ENCODE measurements at regions not wholly inside any gene's neighbourhood (a gene's known extent, or its start where the extent isn't known, plus 50 kb on each side); places are given as distances from the start of the nearest gene placed in this dataset.

DNA sequence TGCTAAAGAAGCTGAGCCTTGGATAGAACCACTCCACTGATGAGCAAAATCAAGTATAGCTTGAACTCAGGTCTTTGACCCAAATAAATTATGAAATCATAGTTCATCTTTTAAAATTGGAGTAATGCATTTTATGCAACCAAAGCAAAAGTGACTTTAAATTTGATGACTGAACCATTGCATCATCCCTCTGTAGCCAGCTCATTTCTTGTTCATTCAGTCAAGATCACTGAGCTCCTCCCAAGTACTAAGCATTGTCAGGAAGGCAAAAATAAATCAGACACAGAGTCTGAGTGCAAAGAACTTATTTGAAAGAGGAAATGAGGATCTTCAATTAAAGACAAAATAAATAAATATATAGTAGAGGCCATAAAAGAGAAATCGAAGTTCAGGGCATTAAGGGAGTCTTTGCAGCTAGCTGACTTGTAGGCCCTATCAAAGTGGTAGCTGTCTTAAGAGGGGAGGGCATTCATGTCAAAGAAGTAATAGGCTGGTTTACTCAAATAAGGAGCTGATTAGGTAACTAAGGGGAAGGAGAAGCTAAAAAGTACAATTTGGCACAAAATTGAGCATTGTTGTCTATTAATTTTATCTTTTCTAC, 411.8 kb downstream of the MTX2 start:
- no peak for DNase-seq (ENCODE audit: low read depth)

GRCh38 chr2:176681584-176682115, 412.4 kb downstream of the MTX2 start:
- DNase-seq (ENCODE audit: low read depth) = no peak

GRCh38 chr2:176682278-176682677, 413.0 kb downstream of the MTX2 start:
- DNase-seq (ENCODE audit: low read depth) = no peak

GRCh38 chr2:176683618-176684111, 414.4 kb downstream of the MTX2 start:
- no peak for DNase-seq (ENCODE audit: low read depth)

DNA sequence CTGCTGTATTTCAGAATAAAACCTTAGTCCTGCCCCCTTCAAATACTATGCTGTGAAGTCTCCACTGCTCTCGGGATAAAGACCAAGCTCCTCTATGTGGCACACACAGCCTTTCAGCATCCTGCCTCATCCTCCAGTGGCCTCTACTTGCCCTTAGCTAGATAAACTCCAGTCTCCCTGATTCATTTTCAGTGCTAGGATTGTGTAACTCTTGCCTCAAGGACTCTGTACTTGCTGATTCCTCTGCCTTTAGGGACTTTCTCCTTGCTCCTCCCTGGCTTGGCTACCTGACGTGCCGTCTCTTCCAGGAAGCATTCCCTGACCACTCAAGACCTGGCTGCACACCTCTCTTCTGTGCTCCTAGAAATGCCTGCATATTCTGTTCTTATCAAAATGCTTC, 416.7 kb downstream of the MTX2 start:
- no peak for DNase-seq (ENCODE audit: low read depth)

- no peak for DNase-seq (ENCODE audit: low read depth)
Observed at GRCh38 chr2:176686328-176686727, 417.1 kb downstream of the MTX2 start.

GRCh38 chr2:176687342-176687741, 418.1 kb downstream of the MTX2 start:
- DNase-seq (ENCODE audit: low read depth) = no peak

DNA sequence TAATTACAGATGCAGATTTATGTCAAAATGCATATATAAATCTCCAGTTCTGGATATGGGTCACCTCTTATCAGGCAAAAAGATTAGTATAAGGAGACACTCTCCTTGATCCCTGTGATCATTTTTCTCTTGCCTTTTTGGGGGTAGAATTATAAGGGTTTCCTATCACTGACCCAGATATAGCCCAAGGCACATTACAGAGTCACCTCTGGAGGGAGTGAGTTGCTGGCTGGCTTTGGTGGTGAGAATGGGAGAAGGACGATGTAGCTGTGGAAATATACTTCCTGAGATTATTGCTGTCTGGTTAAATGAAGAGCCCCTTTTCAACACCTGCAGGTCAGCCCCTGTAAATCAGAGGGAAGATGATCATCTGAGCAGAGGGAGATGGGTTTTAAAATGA, 418.7 kb downstream of the MTX2 start:
- no peak for DNase-seq (ENCODE audit: low read depth)

DNA sequence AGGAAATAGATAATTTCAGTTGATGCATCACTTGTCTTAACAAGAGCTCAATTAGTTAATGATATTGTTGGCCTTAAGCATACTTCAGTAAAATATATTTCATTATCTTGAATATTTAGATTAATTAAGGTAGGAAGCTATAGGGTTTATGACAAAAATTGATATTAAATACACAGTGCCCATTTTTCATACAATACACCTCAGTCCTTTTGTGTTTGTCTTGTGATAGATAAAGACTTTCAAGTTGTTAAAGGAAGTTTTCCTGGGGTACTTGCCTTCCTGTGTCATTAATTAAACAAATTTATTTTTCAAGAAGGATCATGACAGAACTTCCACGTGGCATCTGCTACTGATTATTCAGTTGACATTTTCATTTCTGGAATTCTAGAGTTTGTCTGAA, 420.5 kb downstream of the MTX2 start:
- DNase-seq (ENCODE audit: low read depth) = no peak

DNA sequence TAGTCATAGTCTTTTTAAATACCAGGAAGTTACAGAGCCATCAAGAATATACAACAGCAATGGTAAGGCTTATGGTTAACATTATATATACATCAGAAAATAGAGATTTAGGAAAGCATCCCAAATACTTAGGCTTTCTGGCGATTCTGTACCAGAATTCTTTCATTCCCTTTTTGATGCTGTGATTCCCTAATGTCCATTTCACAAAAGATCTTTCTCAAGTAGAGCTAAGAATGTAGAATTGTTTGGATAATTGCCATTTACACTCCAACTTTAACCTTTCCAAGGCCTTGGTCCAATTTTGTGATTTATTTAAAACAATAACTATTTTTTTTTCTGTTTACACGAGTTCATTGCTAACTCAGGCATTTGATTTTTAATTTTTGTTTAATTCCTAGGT, 422.2 kb downstream of the MTX2 start:
- no peak for DNase-seq (ENCODE audit: low read depth)

DNA sequence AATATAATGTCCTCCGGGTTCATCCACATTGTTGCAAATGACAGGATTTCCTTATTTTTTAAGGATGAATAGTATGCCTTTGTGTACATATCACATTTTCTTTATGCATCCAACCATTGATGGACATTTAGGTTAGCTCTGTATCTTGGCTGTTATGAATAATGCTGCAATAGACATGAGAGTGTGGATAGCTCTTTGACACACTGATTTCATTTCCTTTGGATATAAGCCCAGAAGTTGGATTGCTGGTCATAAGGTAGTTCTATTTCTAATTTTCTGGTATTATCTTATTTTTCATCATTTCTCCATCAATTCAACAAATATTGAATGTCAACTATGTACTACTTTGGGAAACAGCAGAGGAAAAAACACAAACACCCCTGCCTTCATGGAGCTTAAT, 423.3 kb downstream of the MTX2 start:
- no peak for DNase-seq (ENCODE audit: low read depth)

- no peak for DNase-seq (ENCODE audit: low read depth)
Observed at GRCh38 chr2:176699098-176699497, 429.9 kb downstream of the MTX2 start.

- no peak for DNase-seq (ENCODE audit: low read depth)
Observed at GRCh38 chr2:176699644-176700043, 430.4 kb downstream of the MTX2 start.

DNA sequence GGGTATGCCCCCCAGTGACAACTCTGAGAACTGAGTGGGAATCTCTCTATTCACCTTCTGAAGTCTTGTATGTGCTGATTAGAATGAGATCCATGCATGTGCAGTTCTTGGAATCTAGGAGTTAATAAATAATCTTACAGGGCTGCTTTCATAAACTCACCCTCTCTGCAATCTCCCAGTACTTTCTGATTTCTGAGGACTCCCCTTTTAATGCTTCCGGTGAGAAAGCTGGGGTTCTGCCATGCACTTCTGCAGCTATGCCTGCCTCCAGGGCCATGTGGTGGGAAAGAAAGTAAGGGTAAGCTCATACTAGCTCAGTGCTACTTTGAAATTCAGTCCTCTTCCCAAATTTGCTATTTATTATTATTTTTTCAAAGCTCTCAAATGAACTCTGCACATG, 432.9 kb downstream of the MTX2 start:
- no peak for DNase-seq (ENCODE audit: low read depth)

GRCh38 chr2:176704282-176704858, 435.1 kb downstream of the MTX2 start:
- no peak for DNase-seq (ENCODE audit: low read depth)

- DNase-seq (ENCODE audit: low read depth) = no peak
Observed at GRCh38 chr2:176709149-176709951, 440.1 kb downstream of the MTX2 start.

DNA sequence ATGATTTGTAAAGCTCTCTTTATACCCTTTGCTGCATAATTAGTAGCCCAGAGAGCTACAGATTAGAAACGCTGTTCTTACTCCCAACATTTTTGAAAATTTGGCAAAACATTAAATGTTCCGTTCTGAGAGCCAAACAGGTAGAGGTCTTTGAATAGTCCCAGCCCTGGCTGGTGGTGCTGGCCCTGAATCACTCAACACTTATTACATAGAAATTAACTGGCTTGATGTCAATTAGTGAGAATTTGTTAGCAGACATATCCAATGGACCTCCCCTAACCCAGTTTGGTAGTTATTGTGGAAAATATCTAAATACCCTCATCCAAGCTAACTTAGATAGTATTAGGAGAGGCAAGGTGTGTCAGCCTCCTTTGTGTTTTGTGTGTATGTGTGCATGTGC, 440.7 kb downstream of the MTX2 start:
- no peak for DNase-seq (ENCODE audit: low read depth)

DNA sequence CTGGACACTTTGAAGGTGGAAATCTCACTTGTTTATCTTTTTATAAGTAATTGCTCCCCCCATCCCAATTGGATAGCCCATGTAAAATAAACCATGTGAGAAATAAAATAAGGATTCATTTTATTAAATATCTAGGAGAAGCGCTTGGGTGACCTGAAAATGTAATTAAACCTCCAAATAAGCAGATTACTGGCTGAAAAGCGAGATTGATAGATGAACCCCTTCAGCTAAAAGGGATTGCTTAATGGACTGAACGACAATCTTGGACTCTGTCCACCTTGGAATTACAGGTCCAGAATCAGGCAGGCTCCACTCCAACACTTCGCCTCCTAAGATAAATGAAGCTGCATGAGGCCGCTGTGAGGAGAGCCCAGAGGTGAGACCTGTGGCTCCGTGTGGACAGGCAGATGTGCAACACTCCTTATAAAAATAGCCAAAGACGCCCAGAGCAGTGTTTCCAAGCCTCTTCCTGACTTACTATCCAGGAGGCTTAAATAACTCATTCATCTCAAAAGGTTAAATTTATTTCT, 441.5 kb downstream of the MTX2 start:
- DNase-seq (ENCODE audit: low read depth) = no peak

DNA sequence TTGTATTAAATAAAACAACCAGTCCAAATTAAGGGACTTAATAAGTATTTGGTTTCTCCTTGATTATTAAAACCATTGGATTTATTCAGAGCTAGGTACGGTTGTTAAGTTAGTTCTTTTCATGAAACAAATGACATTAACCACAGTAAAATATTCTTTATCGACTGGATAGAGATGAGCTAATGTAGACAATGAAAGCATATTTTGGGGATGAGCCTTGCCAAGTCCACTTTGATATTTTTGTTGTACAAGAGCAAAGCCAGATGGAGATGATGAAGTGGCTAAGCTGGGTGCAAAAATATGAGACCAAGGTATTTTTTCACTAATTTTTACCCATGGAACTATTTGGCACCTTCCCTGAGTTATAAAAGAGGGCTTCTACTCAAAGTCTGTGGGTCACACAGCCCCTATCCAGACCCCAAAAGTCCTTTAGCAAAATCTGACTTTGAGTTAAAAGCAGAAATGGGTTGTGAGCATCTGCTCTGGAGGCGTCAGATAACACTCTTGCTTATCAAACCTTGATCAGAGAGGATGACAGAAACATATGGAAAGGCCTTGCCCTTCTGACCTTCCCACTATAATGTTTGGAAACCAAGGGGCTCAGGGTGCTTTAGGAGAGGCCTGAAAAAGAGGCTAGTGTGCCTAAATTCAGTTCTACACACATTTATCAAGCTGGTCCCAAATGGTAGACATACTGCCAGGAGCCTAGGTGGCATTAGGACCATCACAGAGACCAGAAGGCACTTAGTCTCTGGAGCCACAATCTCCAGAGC, 456.8 kb downstream of the MTX2 start:
- no peak for DNase-seq (ENCODE audit: low read depth)

DNA sequence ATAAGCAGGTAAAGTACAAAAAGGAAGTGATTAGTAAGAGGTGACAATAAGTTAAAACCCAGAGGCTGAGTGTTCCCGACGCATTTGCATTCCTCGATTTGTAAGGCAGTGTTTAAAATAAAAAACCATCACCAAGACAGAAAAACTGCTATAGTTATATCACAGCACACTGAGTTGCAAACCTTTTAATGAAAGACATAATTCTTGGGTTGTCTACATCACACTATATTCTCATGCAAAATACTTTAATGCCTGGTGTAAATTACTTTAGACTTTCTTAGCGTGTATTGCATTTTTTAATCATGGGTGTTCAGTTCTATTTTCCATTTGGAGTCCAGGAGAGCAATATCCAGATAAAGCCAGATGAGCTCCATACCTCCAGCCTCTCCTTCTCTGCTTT, 458.5 kb downstream of the MTX2 start:
- DNase-seq (ENCODE audit: low read depth) = no peak

GRCh38 chr2:176729706-176730569, 460.7 kb downstream of the MTX2 start:
- no peak for DNase-seq (ENCODE audit: low read depth)
